ENCODE measurements at regions not wholly inside any gene's neighbourhood (a gene's known extent, or its start where the extent isn't known, plus 50 kb on each side); places are given as distances from the start of the nearest gene placed in this dataset.

GRCh38 chr1:29427614-29428279 is 191.4 kb downstream of the PTPRU start:
- H3K36me3 ChIP-seq (ENCODE audit: control insufficient read depth in 4 of 4, insufficient read depth in 3 of 4, low read depth in 1 of 4, low read length in 3 of 4) = no peaks in the 10 kb centered on the region
- 91% methylated on average over 3 of the region's 3 CpGs for WGBS
- H3K27ac ChIP-seq (ENCODE audit: low read depth in 1 of 2, low read length in 2 of 2) = no peak overlapping the region
- H3K9me3 ChIP-seq (ENCODE audit: control insufficient read depth in 4 of 4, low read length in 3 of 4) = peaks cover 0 to 8% (median 3%) of the 10 kb centered on the region in 4 donors
- no peak overlapping the region for H3K4me3 ChIP-seq (ENCODE audit: low read depth in 1 of 3, low read length in 3 of 3)
- H3K9ac ChIP-seq (ENCODE audit: low read depth in 1 of 2, low read length in 2 of 2) = no peak overlapping the region
- H3K4me1 ChIP-seq (ENCODE audit: control insufficient read depth in 4 of 4, insufficient read depth in 4 of 4, low read length in 3 of 4) = peaks cover 0 to 3% (median 0%) of the 10 kb centered on the region in 4 donors
- H3K27me3 ChIP-seq (ENCODE audit: control insufficient read depth in 4 of 4, insufficient read depth in 4 of 4, low read length in 3 of 4) = peaks cover 0 to 3% (median 0%) of the 10 kb centered on the region in 4 donors
- no peak for TF ChIP-seq FOXA2 (IDR thresholded peaks at IDR 0.05)
- DNase-seq (ENCODE audit: low spot score) = no peak

GRCh38 chr1:29426701-29427279 is 190.5 kb downstream of the PTPRU start:
- peaks cover 0 to 3% (median 0%) of the 10 kb centered on the region in 4 donors for H3K27me3 ChIP-seq (ENCODE audit: control insufficient read depth in 4 of 4, insufficient read depth in 4 of 4, low read length in 3 of 4)
- H3K9ac ChIP-seq (ENCODE audit: low read depth in 1 of 2, low read length in 2 of 2) = no peak overlapping the region
- no peak for DNase-seq (ENCODE audit: low spot score)
- no peaks in the 10 kb centered on the region for H3K36me3 ChIP-seq (ENCODE audit: control insufficient read depth in 4 of 4, insufficient read depth in 3 of 4, low read depth in 1 of 4, low read length in 3 of 4)
- H3K9me3 ChIP-seq (ENCODE audit: control insufficient read depth in 4 of 4, low read length in 3 of 4) = peaks cover 0 to 8% (median 3%) of the 10 kb centered on the region in 4 donors
- H3K27ac ChIP-seq (ENCODE audit: low read depth in 1 of 2, low read length in 2 of 2) = no peak overlapping the region
- H3K4me3 ChIP-seq (ENCODE audit: low read depth in 1 of 3, low read length in 3 of 3) = no peak overlapping the region
- WGBS = 93% methylated on average over 7 of the region's 7 CpGs
- H3K4me1 ChIP-seq (ENCODE audit: control insufficient read depth in 4 of 4, insufficient read depth in 4 of 4, low read length in 3 of 4) = peaks cover 0 to 3% (median 0%) of the 10 kb centered on the region in 4 donors
- TF ChIP-seq SP1 (IDR thresholded peaks at IDR 0.05) = no peak
- no peak for TF ChIP-seq RXRA (IDR thresholded peaks at IDR 0.05)
- no peak for TF ChIP-seq RAD21 (IDR thresholded peaks at IDR 0.05)
- TF ChIP-seq HNF4A (conservative IDR thresholded peaks at IDR 0.05) = no peak
- TF ChIP-seq TAF1 (conservative IDR thresholded peaks at IDR 0.05) = no peak
- TF ChIP-seq HNF4G (IDR thresholded peaks at IDR 0.05) = no peak

GRCh38 chr1:29425631-29426030 is 189.3 kb downstream of the PTPRU start:
- no peak for TF ChIP-seq FOXA1 (IDR thresholded peaks at IDR 0.05)
- Histone ChIP-seq H3K27ac (ENCODE audit: low read depth in 1 of 2, low read length in 2 of 2) (peak overlapping the region; percentile 9 to 58), H3K36me3 (ENCODE audit: control insufficient read depth in 4 of 4, insufficient read depth in 3 of 4, low read depth in 1 of 4, low read length in 3 of 4) (no peaks in the 10 kb centered on the region), H3K27me3 (ENCODE audit: control insufficient read depth in 4 of 4, insufficient read depth in 4 of 4, low read length in 3 of 4) (peaks cover 0 to 3% (median 0%) of the 10 kb centered on the region in 4 donors), H3K4me1 (ENCODE audit: control insufficient read depth in 4 of 4, insufficient read depth in 4 of 4, low read length in 3 of 4) (peaks cover 0 to 3% (median 0%) of the 10 kb centered on the region in 4 donors), H3K4me3 (ENCODE audit: low read depth in 1 of 3, low read length in 3 of 3) (no peak overlapping the region), H3K9ac (ENCODE audit: low read depth in 1 of 2, low read length in 2 of 2) (no peak overlapping the region), H3K9me3 (ENCODE audit: control insufficient read depth in 4 of 4, low read length in 3 of 4) (peaks cover 0 to 1% (median under 1%) of the 10 kb centered on the region in 4 donors)
- WGBS = over 99% methylated on average over 2 of the region's 2 CpGs
- DNase-seq (ENCODE audit: low spot score) = no peak

- DNase-seq (ENCODE audit: low spot score) = no peak
- no peak overlapping the region for H3K9ac ChIP-seq (ENCODE audit: low read depth in 1 of 2, low read length in 2 of 2)
- no peak overlapping the region for H3K4me3 ChIP-seq (ENCODE audit: low read depth in 1 of 3, low read length in 3 of 3)
Measured at GRCh38 chr1:29424266-29424665, 187.9 kb downstream of the PTPRU start.

More at GRCh38 chr1:29424266-29424665, 187.9 kb downstream of the PTPRU start:
- H3K36me3 ChIP-seq (ENCODE audit: control insufficient read depth in 4 of 4, insufficient read depth in 3 of 4, low read depth in 1 of 4, low read length in 3 of 4) = no peaks in the 10 kb centered on the region
- no peaks in the 10 kb centered on the region for H3K9me3 ChIP-seq (ENCODE audit: control insufficient read depth in 4 of 4, low read length in 3 of 4)
- TF ChIP-seq GABPA (IDR thresholded peaks at IDR 0.05 in 1 of 2, conservative IDR thresholded peaks at IDR 0.05 in 1 of 2) (no peak), JUND (IDR thresholded peaks at IDR 0.05) (no peak), RXRA (IDR thresholded peaks at IDR 0.05) (no peak), ZBTB33 (IDR thresholded peaks at IDR 0.05) (no peak), TAF1 (conservative IDR thresholded peaks at IDR 0.05) (no peak), HNF4G (IDR thresholded peaks at IDR 0.05) (no peak), RAD21 (IDR thresholded peaks at IDR 0.05) (no peak)
- peaks cover 0 to 3% (median 0%) of the 10 kb centered on the region in 4 donors for H3K27me3 ChIP-seq (ENCODE audit: control insufficient read depth in 4 of 4, insufficient read depth in 4 of 4, low read length in 3 of 4)
- peaks cover 0 to 3% (median 0%) of the 10 kb centered on the region in 4 donors for H3K4me1 ChIP-seq (ENCODE audit: control insufficient read depth in 4 of 4, insufficient read depth in 4 of 4, low read length in 3 of 4)
- 87% methylated on average over 2 of the region's 2 CpGs for WGBS
- no peak overlapping the region for H3K27ac ChIP-seq (ENCODE audit: low read depth in 1 of 2, low read length in 2 of 2)
